Fibroblast of pulmonary artery (primary cell): ENCODE measurements at regions not wholly inside any gene's neighbourhood (a gene's known extent, or its start where the extent isn't known, plus 50 kb on each side); places are given as distances from the start of the nearest gene placed in this dataset.
A peak's percentile ranks its signal among the peaks of the same experiment; 100 is the strongest.

ENCODE experiments used
- DNase-seq: peaks from one replicate; pipeline ENCODE4 v3.0.0-alpha.2; 2010; ENCODE audit warnings: low read depth
- H3K4me3 ChIP-seq: replicated peaks from 2 replicates; pipeline ENCODE4 v1.5.1; 2011; ENCODE audit warnings: low read depth, mild to moderate bottlenecking, control low read depth, low read length, moderate library complexity
- TF ChIP-seq, protein P1 (sequence below): IDR thresholded peaks from 2 replicates; pipeline ENCODE4 v1.5.1; 2011; ENCODE audit warnings: mild to moderate bottlenecking, control low read depth, low read length, inconsistent platforms; ENCODE audit errors: missing control alignments

DNA sequence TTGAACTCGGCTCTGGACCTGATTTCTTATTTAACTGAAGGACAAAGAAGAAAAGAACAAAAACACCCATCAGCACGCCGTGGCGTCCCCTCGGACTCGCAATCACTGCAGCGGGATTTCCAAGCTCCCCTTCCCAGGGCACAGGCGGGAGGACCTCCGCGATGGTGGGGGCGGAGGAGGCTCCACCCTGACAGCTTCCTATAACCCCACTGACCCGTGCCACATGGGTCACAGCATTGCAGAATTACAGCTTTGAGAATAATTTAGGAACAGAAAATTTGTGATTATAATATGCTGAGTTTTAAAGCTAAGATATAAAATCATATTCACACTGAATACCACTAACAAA is 129.7 kb upstream of the SEC61G start:
- TF ChIP-seq, protein P1, sequence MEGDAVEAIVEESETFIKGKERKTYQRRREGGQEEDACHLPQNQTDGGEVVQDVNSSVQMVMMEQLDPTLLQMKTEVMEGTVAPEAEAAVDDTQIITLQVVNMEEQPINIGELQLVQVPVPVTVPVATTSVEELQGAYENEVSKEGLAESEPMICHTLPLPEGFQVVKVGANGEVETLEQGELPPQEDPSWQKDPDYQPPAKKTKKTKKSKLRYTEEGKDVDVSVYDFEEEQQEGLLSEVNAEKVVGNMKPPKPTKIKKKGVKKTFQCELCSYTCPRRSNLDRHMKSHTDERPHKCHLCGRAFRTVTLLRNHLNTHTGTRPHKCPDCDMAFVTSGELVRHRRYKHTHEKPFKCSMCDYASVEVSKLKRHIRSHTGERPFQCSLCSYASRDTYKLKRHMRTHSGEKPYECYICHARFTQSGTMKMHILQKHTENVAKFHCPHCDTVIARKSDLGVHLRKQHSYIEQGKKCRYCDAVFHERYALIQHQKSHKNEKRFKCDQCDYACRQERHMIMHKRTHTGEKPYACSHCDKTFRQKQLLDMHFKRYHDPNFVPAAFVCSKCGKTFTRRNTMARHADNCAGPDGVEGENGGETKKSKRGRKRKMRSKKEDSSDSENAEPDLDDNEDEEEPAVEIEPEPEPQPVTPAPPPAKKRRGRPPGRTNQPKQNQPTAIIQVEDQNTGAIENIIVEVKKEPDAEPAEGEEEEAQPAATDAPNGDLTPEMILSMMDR = no peak
- no peak for DNase-seq
- H3K4me3 ChIP-seq = peak overlapping the region; percentile 41

DNA sequence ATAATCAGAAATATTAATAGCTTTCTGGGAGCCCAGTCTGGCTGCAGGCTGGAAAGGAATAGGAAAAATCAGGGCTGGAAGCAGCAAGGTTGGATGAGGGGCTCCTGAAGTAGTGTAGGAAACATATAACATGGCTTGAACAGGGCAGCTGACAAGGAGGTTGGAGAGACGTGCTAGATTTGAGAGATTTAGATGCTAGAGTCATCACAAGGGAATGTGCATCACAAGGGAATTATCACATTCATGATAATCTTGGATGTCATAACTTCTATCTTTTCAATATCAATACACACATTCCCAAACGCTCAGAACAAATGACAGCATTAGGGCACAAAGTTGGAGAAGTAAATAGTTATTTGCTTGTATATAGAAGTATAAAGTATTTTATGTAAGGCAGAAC is 120.9 kb upstream of the EGFR start:
- no peak for DNase-seq
- TF ChIP-seq, protein P1 = no peak
- H3K4me3 ChIP-seq = no peak overlapping the region

DNA sequence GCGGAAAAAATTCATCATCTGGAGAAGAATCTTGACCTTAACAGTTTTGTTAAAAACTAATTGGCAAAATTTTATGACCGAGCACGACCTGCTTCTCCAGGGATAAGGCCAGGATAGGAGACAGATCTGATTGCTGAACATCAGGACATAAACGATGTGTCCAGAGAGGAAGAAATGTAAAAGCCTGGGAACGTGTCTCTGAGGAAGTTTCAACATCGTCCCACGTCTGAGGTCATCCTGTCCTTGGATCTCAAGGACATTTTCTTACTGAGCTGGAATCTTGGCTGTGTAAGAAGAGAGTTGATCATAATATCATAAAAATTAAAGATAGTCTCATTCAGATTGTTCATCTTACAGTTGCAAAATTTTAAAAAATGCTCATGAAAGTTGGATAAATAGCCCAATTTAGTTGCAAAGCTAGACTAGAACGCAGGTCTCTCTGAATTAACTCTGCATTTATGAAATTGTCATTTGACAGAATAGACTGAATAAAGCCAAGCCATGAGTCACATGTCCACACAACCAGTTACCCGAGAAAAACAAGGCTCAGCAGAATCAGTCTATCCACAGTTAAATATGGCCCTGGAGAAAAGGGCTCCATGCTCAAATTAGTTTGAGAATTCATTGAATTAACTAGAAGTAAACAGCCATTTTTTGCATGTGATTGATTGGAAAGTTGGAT is 120.0 kb upstream of the EGFR start:
- H3K4me3 ChIP-seq = no peak overlapping the region
- no peak for DNase-seq
- TF ChIP-seq, protein P1 = no peak

DNA sequence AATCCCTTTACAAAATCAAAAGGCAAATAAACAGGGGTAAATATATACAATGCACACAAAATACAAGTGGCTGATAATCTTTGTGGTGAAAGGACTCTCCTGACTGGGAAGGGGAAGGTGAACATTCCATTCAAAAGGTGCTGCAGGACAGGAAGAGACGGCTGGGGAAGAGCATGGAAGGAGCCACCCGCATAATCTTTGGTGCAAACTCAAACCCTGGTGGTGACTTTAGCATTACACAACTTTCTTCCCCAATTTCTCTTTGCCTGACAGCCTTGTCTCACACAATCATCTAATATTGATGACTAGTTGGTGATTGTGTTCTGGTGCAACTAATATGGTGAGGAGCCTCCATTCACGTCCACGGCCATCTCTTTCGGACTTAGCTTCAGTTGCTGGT is 117.0 kb upstream of the EGFR start:
- no peak for DNase-seq
- no peak overlapping the region for H3K4me3 ChIP-seq
- TF ChIP-seq, protein P1 = no peak

DNA sequence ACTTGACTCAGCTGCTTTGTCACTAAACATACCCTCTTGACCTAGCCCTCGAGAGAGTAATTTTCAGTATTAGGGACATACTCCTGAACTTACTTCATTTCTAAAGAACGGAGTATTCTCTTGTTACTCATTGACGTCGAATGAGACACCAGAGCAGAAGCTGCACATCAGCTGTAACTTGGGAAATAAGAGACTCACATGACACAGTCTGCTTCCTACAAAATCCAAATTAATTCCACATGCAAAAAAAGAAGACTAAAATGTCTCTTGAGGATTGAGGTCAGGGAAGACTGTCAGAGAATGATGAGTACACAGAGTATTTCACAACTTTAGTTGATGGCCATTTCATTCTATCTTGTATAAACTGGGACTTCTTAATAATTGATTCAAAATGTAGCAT is 114.7 kb upstream of the EGFR start:
- TF ChIP-seq, protein P1 = no peak
- DNase-seq = peak; percentile 55
- no peak overlapping the region for H3K4me3 ChIP-seq

DNA sequence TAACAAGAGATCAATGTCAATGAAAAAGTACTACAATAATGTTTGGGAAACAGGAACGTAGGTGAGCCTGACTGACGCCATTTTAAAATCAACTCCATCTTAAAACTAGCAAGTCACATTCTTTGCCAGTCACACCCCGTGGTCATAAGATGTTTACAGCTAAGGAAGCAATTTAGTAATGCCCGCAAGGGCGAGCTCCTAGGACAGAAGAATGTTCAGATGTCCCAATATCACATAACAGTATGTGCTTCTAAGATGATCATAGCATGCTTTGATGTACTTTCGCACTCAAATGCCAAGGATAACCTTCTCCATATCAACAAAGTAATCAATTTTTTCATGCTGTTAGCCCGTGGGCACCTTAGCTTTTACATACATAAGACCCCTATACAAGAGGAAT is 113.8 kb upstream of the EGFR start:
- no peak for DNase-seq
- TF ChIP-seq, protein P1 = no peak

DNA sequence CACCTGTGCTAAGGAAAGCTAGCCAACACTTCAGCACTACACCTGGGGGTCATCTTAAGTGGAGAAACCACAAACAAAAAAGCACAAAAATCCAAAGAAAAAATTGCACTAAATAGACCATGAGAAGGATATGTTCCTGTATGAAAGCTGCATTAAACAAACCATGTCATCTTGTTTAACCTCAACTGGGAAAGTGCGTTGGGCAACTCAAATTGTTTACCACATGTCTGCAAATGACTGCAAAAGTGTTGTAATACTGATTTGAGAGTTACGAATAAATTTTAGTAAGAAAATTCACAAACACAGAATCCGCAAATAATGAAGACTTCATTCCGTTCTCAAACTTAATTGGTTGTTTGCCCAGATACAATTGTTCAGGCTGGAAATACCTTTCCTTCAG is 111.9 kb upstream of the EGFR start:
- DNase-seq = no peak
- no peak overlapping the region for H3K4me3 ChIP-seq
- TF ChIP-seq, protein P1 = no peak

More for the DNA sequence above, 113.8 kb upstream of the EGFR start:
- H3K4me3 ChIP-seq = no peak overlapping the region
